GM12872 (cell line): ENCODE measurements at regions not wholly inside any gene's neighbourhood (a gene's known extent, or its start where the extent isn't known, plus 50 kb on each side); places are given as distances from the start of the nearest gene placed in this dataset.

ENCODE experiments used
- CTCF ChIP-seq: IDR thresholded peaks from 3 replicates; pipeline ENCODE4 v1.5.1; 2011; ENCODE audit warnings: low read depth, mild to moderate bottlenecking, low read length, moderate library complexity; ENCODE audit not compliant: insufficient read depth

- no peak for TF ChIP-seq CTCF
Observed at GRCh38 chrX:66833426-66833825, 194.5 kb upstream of the EDA2R start.

GRCh38 chrX:66815227-66815626 lies 176.3 kb upstream of the EDA2R start:
- no peak for TF ChIP-seq CTCF

DNA sequence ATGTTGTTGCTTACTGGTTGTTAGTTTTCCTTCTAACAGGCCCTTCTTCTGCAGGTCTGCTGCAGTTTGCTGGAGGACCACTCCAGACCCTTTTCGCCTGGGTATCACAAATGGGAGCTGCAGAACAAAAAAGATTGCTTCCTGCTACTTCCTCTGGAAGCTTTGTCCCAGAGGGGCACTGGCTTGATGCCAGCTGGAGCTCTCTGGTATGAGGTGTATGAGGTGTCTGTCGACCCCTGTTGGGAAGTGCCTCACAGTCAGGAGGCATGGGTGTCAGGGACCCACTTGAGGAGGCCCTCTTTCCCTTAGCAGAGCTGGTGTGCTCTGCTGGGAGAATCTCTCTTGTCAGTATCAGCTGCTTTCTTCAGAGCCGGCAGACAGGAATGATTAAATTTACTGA lies 127.4 kb upstream of the EDA2R start:
- TF ChIP-seq CTCF, result no peak

DNA sequence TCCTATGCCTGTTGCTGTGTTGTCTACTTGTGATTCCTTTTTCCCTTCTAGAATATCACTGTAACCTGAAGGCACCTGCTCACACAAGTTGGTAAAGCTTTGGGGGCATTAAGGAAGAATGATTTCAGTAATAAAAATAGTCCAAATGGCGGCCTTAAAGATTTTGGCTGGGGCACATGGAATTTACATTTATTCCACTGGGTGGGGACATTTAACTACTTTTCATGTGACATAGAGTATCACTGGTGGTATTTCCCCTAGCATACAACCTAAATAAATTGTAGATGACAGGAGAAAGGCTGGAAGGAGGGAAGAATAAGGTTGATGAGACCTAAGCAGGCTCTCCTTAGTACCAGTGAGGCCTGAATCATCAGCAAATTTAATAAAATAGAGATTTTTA lies 121.8 kb upstream of the EDA2R start:
- TF ChIP-seq CTCF, result no peak

DNA sequence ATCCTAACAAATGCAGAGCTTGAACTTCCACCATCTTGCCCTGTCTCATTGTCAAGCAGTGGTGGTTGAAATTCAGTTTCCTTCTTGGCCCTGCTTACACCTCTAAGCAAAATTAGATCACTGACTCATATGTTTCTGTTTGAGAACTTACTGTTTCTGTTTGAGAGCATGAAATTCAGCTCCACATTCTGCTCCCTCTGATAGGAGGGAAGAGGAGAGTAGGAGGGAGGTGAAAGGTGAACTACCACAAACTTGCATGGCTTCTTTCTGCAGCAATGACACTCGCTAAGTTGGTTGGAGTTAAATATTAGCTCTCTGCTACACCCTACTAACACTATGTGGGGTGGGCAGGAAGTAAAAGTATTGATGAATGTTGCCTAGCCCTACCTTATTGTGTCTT lies 117.8 kb upstream of the EDA2R start:
- TF ChIP-seq CTCF, result no peak

DNA sequence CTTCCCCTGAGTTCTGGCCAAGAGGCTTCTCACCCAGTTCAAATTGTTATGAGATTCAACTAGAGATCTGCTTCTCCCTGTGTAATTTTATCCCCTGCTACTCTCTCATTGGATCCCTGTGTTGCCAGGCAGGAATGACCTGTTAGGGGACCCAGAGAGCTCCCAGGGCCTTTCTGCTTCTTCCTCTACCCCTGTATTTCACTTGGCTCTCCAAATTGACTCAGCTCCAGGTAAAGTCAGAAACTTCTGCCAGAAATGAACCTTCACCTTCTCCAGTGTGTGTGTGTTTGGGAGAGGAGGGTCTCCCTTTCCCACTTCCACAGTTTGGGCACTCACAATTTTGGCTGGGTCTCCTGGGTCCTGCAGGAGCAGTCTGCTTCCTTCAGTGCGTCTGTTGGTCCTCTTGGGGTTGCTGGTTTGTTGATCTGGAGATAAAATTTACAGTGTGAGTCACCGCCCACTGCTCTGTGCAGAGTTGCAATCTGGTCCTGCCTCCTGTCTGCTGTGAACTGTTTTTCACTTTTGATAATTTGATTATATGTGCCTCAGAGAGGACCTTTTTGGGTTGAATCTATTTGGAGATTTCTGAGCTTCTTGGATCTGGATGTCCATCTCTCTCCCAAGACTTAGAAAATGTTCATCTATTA lies 112.4 kb upstream of the EDA2R start:
- no peak for TF ChIP-seq CTCF

GRCh38 chrX:66731398-66731797 lies 92.5 kb upstream of the EDA2R start:
- TF ChIP-seq CTCF, result no peak
